K562 (cell line): ENCODE measurements at regions not wholly inside any gene's neighbourhood (a gene's known extent, or its start where the extent isn't known, plus 50 kb on each side); places are given as distances from the start of the nearest gene placed in this dataset.

Source experiments
- ATAC-seq: fragments of 200-7000 bp; cut with Tn5 transposase; 3 replicates; pipeline ENCODE4 v1.9.1; 2020; ENCODE audit warnings: moderate library complexity
- BruUV-seq: library from RNA; stranded (reverse); fragments of 400-500 nt; replicated peaks from 2 replicates; lab custom pipeline; 2021; lab: Mats Ljungman, UMichigan
- CTCF ChIA-PET: fragments of 300-600 bp; formaldehyde crosslinking; extraction: SDS; loops from one replicate; lab custom pipeline; 2021; ENCODE audit warnings: low intra/inter-chr PET ratio; lab: Yijun Ruan, JAX
- POLR2A ChIA-PET: fragments of 300-600, 350-650 bp; sonication (Branson Sonifier 250); formaldehyde crosslinking; extraction: SDS; loops from one replicate; lab custom pipeline; 2021; ENCODE audit warnings: antibody characterized with exemption, inconsistent platforms; lab: Yijun Ruan, JAX
- DNase-seq, 4 experiments: peaks; one replicate each; pipeline versions ENCODE4 v3.0.0 to v3.0.0-alpha.2; 2011 to 2018; ENCODE audit warnings: low spot score in 3 of 4, mixed read lengths in 3 of 4; ENCODE audit errors: extremely low read depth in 1 of 4
- FAIRE-seq: peaks from 2 replicates; lab custom pipeline; 2011; peaks lifted over from hg19 to GRCh38; lab: Jason Lieb, UNC
- H2AFZ ChIP-seq: 2 replicates; pipeline ENCODE4 v1.6.0; 2011; ENCODE audit warnings: low read depth, low read length, control low read depth, inconsistent platforms
- H3K27ac ChIP-seq: fragments of 200-600 bp; 3 replicates; pipeline ENCODE4 v1.8.0; 2011; ENCODE audit warnings: low read depth, mild to moderate bottlenecking, control low read depth, inconsistent platforms, low read length, moderate library complexity, mixed read lengths; ENCODE audit errors: extremely low read depth
- H3K27me3 ChIP-seq, 2 experiments: fragments of 300-600 bp in 1 of 2; 2 replicates in 1 of 2; 3 replicates in 1 of 2; pipeline versions ENCODE4 v1.6.0 to v1.8.0; 2011; ENCODE audit warnings: inconsistent platforms in 2 of 2, low read length in 2 of 2, mild to moderate bottlenecking in 1 of 2, mixed read lengths in 1 of 2, moderate library complexity in 1 of 2; ENCODE audit not compliant: control insufficient read depth in 2 of 2, insufficient read depth in 2 of 2
- H3K36me3 ChIP-seq: fragments of 300-600 bp; 3 replicates; pipeline ENCODE4 v1.8.0; 2011; ENCODE audit warnings: mild to moderate bottlenecking, low read length, inconsistent platforms; ENCODE audit not compliant: control insufficient read depth, insufficient read depth
- H3K4me1 ChIP-seq, 2 experiments: fragments of 200-600 bp in 1 of 2; replicated peaks in 1 of 2; 2 replicates in 1 of 2; 3 replicates in 1 of 2; pipeline versions ENCODE4 v1.5.1 to v1.8.0; 2011; ENCODE audit warnings: inconsistent platforms in 2 of 2, low read length in 2 of 2, mild to moderate bottlenecking in 1 of 2, mixed read lengths in 1 of 2, moderate library complexity in 1 of 2; ENCODE audit not compliant: control insufficient read depth in 2 of 2, insufficient read depth in 2 of 2
- H3K4me2 ChIP-seq: 2 replicates; pipeline ENCODE4 v1.6.1; 2011; ENCODE audit warnings: low read length, control low read depth, inconsistent platforms, mixed read lengths; ENCODE audit not compliant: insufficient read depth
- H3K4me3 ChIP-seq: fragments of 200-600 bp; sonication (generic), shearing (Covaris generic); 2 replicates; pipeline ENCODE4 v1.5.1; 2016; ENCODE audit warnings: control low read depth, inconsistent platforms
- H3K79me2 ChIP-seq: fragments of 200-600 bp; 3 replicates; pipeline ENCODE4 v1.8.0; 2011; ENCODE audit warnings: low read length, inconsistent platforms; ENCODE audit not compliant: control insufficient read depth, insufficient read depth
- H3K9ac ChIP-seq, 2 experiments: 2 replicates each; pipeline versions ENCODE4 v1.6.0 to v1.6.1; 2011; ENCODE audit warnings: low read depth in 2 of 2, low read length in 2 of 2, control low read depth in 1 of 2, inconsistent platforms in 1 of 2, mild to moderate bottlenecking in 1 of 2, mixed read lengths in 1 of 2; ENCODE audit not compliant: insufficient read depth in 1 of 2
- H3K9me1 ChIP-seq: one replicate; pipeline ENCODE4 v1.6.0; 2011; ENCODE audit warnings: inconsistent platforms, mild to moderate bottlenecking, low read length, moderate library complexity; ENCODE audit not compliant: control insufficient read depth, insufficient read depth
- H3K9me3 ChIP-seq: replicated peaks from 2 replicates; pipeline ENCODE4 v1.5.1; 2011; ENCODE audit warnings: low read depth, low read length, inconsistent platforms; ENCODE audit not compliant: control insufficient read depth, insufficient read depth
- H4K20me1 ChIP-seq: replicated peaks from 2 replicates; pipeline ENCODE4 v1.6.1; 2011; ENCODE audit warnings: low read length, inconsistent platforms, mixed read lengths; ENCODE audit not compliant: control insufficient read depth, insufficient read depth
- BMI1 ChIP-seq: fragments of 150-350 bp; IDR thresholded peaks from 2 replicates; pipeline ENCODE4 v1.6.1; 2014; ENCODE audit warnings: low read length
- MED1 ChIP-seq: sonication (generic); formaldehyde crosslinking; IDR thresholded peaks from 2 replicates; pipeline ENCODE4 v1.8.1; 2023; ENCODE audit warnings: missing genetic modification reagents, borderline replicate concordance
- NELFE ChIP-seq: IDR thresholded peaks from 2 replicates; pipeline ENCODE4 v1.6.1; 2011; ENCODE audit warnings: mild to moderate bottlenecking; ENCODE audit not compliant: insufficient read depth, insufficient read length
- NRF1 ChIP-seq, 2 experiments: fragments of 450-650 bp; IDR thresholded peaks in 1 of 2; conservative IDR thresholded peaks in 1 of 2; 2 replicates each; pipeline ENCODE4 v1.6.1; 2014; ENCODE audit warnings: mild to moderate bottlenecking in 2 of 2
- PPARD ChIP-seq: fragments of 250-450 bp; sonication (Bioruptor Pico); IDR thresholded peaks from 2 replicates; pipeline ENCODE4 v1.8.0; 2022; ENCODE audit warnings: inconsistent platforms, mild to moderate bottlenecking, moderate library complexity
- RBFOX2 ChIP-seq: fragments of 200-400 bp; formaldehyde crosslinking; IDR thresholded peaks from 2 replicates; pipeline ENCODE4 v1.6.1; 2017; ENCODE audit warnings: low read depth, mild to moderate bottlenecking, low read length, moderate library complexity
- RREB1 ChIP-seq: fragments of 250-450 bp; sonication (Bioruptor Pico); IDR thresholded peaks from 2 replicates; pipeline ENCODE4 v1.4.0; 2020
- SMAD1 ChIP-seq: fragments of 150-350 bp; IDR thresholded peaks from 2 replicates; pipeline ENCODE4 v1.6.1; 2014; ENCODE audit warnings: low read length, low read depth; ENCODE audit not compliant: partially characterized antibody
- ZBTB17 ChIP-seq: fragments of 450-650 bp; formaldehyde crosslinking; IDR thresholded peaks from 2 replicates; pipeline ENCODE4 v1.4.0; 2020; ENCODE audit warnings: mild to moderate bottlenecking
- ZNF282 ChIP-seq: sonication (generic); formaldehyde crosslinking; IDR thresholded peaks from 2 replicates; pipeline ENCODE4 v1.8.1; 2023; ENCODE audit warnings: missing genetic modification reagents
- ZNF311 ChIP-seq: fragments of 250-450 bp; sonication (Bioruptor Pico); IDR thresholded peaks from 2 replicates; pipeline ENCODE4 v1.4.0; 2020; ENCODE audit warnings: mild to moderate bottlenecking, moderate library complexity
- in situ Hi-C: fragments of 300-500 bp; cut with MboI; formaldehyde crosslinking; loops from 4 replicates; pipeline ENCODE4 v1.15.0; 2018; ENCODE audit warnings: inconsistent platforms, mixed read lengths
- intact Hi-C: fragments of 100-400 bp; cut with micrococcal nuclease; formaldehyde crosslinking; loops from 2 replicates; pipeline ENCODE4 v1.14.2; 2022

DNA sequence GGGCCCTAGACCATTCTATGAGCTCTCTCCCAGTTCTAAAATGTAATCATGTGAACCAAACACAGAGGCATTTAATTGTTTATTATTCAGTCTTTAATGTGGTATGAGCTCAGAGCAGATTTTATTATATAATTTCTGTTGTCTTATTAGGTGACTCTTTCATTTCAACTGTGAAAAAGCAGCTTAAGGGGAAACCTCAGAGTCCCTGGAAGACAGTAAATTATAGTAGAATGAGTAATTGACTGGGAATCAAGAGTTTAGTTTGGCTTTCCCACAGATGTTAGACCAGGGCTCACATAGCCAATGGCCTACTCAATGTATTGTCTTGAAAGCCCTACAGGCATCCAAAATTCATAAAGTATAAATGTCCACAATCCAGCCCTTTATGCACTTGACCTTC lies 390.4 kb upstream of the SLC35B3 start:
- Histone ChIP-seq H3K9me3 (no peaks in the 10 kb centered on the region), H3K9ac (no peak overlapping the region), H3K27ac (no peak overlapping the region), H3K4me2 (no peak overlapping the region), H4K20me1 (no peaks in the 10 kb centered on the region), H3K4me3 (no peak overlapping the region), H2AFZ (no peak overlapping the region), H3K9me1 (no peaks in the 10 kb centered on the region), H3K27me3 (no peaks in the 10 kb centered on the region), H3K4me1 (no peaks in the 10 kb centered on the region), H3K79me2 (no peaks in the 10 kb centered on the region), H3K36me3 (no peaks in the 10 kb centered on the region)
- in situ Hi-C loops (no loop called here), intact Hi-C loops (no loop called here)
- ATAC-seq: no peak
- TF ChIP-seq RREB1 (CRISPR knock-in tag) (no peak), PPARD (no peak), SMAD1 (no peak), MED1 (no peak), NELFE (no peak), ZNF311 (CRISPR knock-in tag) (no peak), RBFOX2 (no peak), BMI1 (no peak), ZBTB17 (CRISPR knock-in tag) (no peak), NRF1 (conservative IDR thresholded peaks at IDR 0.05 in 1 of 2, IDR thresholded peaks at IDR 0.05 in 1 of 2) (no peak), ZNF282 (CRISPR knock-in tag) (no peak)
- no peak for FAIRE-seq
- no TSS peak for BruUV-seq
- CTCF ChIA-PET: no interaction called here
- POLR2A ChIA-PET: interaction anchor here (0.7 kb wide), 1 partner anchor 352 kb away, joined by 3 read pairs; no protein-coding TSS in a partner anchor
- DNase-seq: no peak
